HL-60 (cell line): ENCODE measurements at regions not wholly inside any gene's neighbourhood (a gene's known extent, or its start where the extent isn't known, plus 50 kb on each side); places are given as distances from the start of the nearest gene placed in this dataset.
"Not testable (repeated sequence)": the region's sequence is repeated elsewhere in the genome, so short reads cannot be mapped to it uniquely, and the experiment has no call there.

Source experiments
- DNase-seq, 2 experiments: peaks; one replicate each; pipeline ENCODE4 v3.0.0-alpha.2; 2010 to 2020; ENCODE audit warnings: low read depth in 1 of 2, low spot score in 1 of 2
- H3K27ac ChIP-seq: fragments of 250-450 bp; sonication (Bioruptor Pico); replicated peaks from 2 replicates; pipeline ENCODE4 v1.5.1; 2020; ENCODE audit warnings: mild to moderate bottlenecking, moderate library complexity
- H3K27me3 ChIP-seq: fragments of 250-450 bp; sonication (Bioruptor Pico); 2 replicates; pipeline ENCODE4 v1.5.1; 2021; ENCODE audit warnings: mild to moderate bottlenecking, moderate library complexity; ENCODE audit not compliant: insufficient read depth, poor library complexity, severe bottlenecking
- H3K4me3 ChIP-seq: replicated peaks from 2 replicates; pipeline ENCODE4 v1.5.1; 2011; ENCODE audit warnings: mild to moderate bottlenecking, control low read depth, low read length; ENCODE audit not compliant: insufficient read depth
- GABPA ChIP-seq: IDR thresholded peaks from 2 replicates; pipeline ENCODE4 v1.6.1; 2012; ENCODE audit warnings: low read depth
- POLR2AphosphoS5 ChIP-seq: IDR thresholded peaks from 2 replicates; pipeline ENCODE4 v1.6.1; 2012; ENCODE audit warnings: low read depth
- REST ChIP-seq: IDR thresholded peaks from 2 replicates; pipeline ENCODE4 v1.6.1; 2012; ENCODE audit warnings: low read depth; ENCODE audit not compliant: insufficient replicate concordance
- SPI1 ChIP-seq: IDR thresholded peaks from 2 replicates; pipeline ENCODE4 v1.6.1; 2012; ENCODE audit warnings: low read depth, mild to moderate bottlenecking, borderline replicate concordance
- TF ChIP-seq, protein P1 (sequence below): IDR thresholded peaks from one replicate; pipeline ENCODE4 v1.5.1; 2011; ENCODE audit warnings: low read length, control low read depth, inconsistent platforms; ENCODE audit not compliant: insufficient read depth

- TF ChIP-seq, protein P1, sequence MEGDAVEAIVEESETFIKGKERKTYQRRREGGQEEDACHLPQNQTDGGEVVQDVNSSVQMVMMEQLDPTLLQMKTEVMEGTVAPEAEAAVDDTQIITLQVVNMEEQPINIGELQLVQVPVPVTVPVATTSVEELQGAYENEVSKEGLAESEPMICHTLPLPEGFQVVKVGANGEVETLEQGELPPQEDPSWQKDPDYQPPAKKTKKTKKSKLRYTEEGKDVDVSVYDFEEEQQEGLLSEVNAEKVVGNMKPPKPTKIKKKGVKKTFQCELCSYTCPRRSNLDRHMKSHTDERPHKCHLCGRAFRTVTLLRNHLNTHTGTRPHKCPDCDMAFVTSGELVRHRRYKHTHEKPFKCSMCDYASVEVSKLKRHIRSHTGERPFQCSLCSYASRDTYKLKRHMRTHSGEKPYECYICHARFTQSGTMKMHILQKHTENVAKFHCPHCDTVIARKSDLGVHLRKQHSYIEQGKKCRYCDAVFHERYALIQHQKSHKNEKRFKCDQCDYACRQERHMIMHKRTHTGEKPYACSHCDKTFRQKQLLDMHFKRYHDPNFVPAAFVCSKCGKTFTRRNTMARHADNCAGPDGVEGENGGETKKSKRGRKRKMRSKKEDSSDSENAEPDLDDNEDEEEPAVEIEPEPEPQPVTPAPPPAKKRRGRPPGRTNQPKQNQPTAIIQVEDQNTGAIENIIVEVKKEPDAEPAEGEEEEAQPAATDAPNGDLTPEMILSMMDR, result no peak
- no peak for TF ChIP-seq POLR2AphosphoS5
- Histone ChIP-seq H3K4me3 (no peak overlapping the region), H3K27me3 (no peaks in the 10 kb centered on the region), H3K27ac (no peak overlapping the region)
- DNase-seq, result no peak
These were observed 168.3 kb upstream of the AUTS2 start for GRCh38 chr7:69429911-69430383.

- H3K4me3 ChIP-seq, result no peak overlapping the region
- no peaks in the 10 kb centered on the region for H3K27me3 ChIP-seq
- DNase-seq, result peak in 1 of 2 experiments; percentile 40
- no peak overlapping the region for H3K27ac ChIP-seq
- TF ChIP-seq, protein P1, result no peak
- TF ChIP-seq GABPA (no peak), SPI1 (no peak), REST (no peak), POLR2AphosphoS5 (no peak)
These were observed 167.8 kb upstream of the AUTS2 start for GRCh38 chr7:69430384-69431021.

DNA sequence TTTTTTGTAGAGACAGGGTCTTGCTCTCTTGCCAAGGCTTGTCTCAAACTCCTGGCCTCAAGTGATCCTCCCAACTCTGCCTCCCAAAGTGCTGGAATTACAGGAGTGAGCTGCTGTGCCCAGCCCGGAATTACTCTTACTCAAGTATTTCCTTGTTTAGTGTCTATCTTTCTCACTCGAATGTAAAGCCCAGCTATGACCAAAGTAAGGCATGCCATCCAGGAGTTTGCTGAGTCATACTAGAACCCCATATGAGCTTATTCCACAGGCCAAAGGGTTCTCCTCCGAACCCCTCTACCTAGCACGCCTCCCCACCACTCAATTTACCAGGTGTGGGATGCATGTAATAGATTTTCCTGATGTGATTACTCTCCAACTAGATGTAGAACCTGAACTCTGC is 166.6 kb upstream of the AUTS2 start:
- Histone ChIP-seq H3K4me3 (no peak overlapping the region), H3K27me3 (no peaks in the 10 kb centered on the region), H3K27ac (no peak overlapping the region)
- DNase-seq, result no peak
- TF ChIP-seq REST (no peak), POLR2AphosphoS5 (no peak), GABPA (no peak), SPI1 (no peak)
- TF ChIP-seq, protein P1, result no peak

GRCh38 chr7:69432276-69432675 is 166.0 kb upstream of the AUTS2 start:
- H3K4me3 ChIP-seq, H3K27ac ChIP-seq, DNase-seq, H3K27me3 ChIP-seq: not testable (repeated sequence)
